Common myeloid progenitor, CD34-positive (primary cell): ENCODE measurements at regions not wholly inside any gene's neighbourhood (a gene's known extent, or its start where the extent isn't known, plus 50 kb on each side); places are given as distances from the start of the nearest gene placed in this dataset.

Experiments
- CTCF ChIA-PET: fragments of 350-600 bp; sonication (Branson Sonifier 250); formaldehyde crosslinking; loops from one replicate; lab custom pipeline; 2021; ENCODE audit warnings: antibody characterized with exemption; lab: Charles Lee
- POLR2A ChIA-PET: fragments of 350-600 bp; sonication (Branson Sonifier 250); formaldehyde crosslinking; loops from one replicate; lab custom pipeline; 2021; ENCODE audit warnings: antibody characterized with exemption; lab: Charles Lee
- DNase-seq, 3 donors: peaks; one replicate each; pipeline versions ENCODE4 v3.0.0 to v3.0.0-alpha.2; 2013
- H3K27ac ChIP-seq, 2 experiments: 1 replicate in 1 of 2; 2 replicates in 1 of 2; pipeline ENCODE4 v1.7.0; 2013; ENCODE audit warnings: inconsistent platforms in 2 of 2, low read length in 2 of 2, mild to moderate bottlenecking in 2 of 2, low read depth in 1 of 2, moderate library complexity in 1 of 2; ENCODE audit not compliant: severe bottlenecking in 2 of 2, insufficient read depth in 1 of 2, poor library complexity in 1 of 2
- H3K27me3 ChIP-seq, 5 experiments: replicated peaks in 2 of 5; 1 replicate in 3 of 5; 2 replicates in 2 of 5; pipeline versions ENCODE4 v1.6.1 to v1.7.0; 2013; ENCODE audit warnings: low read length in 4 of 5, mild to moderate bottlenecking in 2 of 5, moderate library complexity in 2 of 5, inconsistent platforms in 1 of 5; ENCODE audit not compliant: insufficient read depth in 5 of 5, control insufficient read depth in 4 of 5
- H3K36me3 ChIP-seq, 4 experiments: 1 replicate in 2 of 4; 2 replicates in 2 of 4; pipeline versions ENCODE4 v1.6.1 to v1.7.0; 2013; ENCODE audit warnings: low read length in 3 of 4, control low read depth in 1 of 4, mild to moderate bottlenecking in 1 of 4; ENCODE audit not compliant: control insufficient read depth in 4 of 4, insufficient read depth in 4 of 4
- H3K4me1 ChIP-seq, 4 experiments: 1 replicate in 3 of 4; 2 replicates in 1 of 4; pipeline versions ENCODE4 v1.6.1 to v1.7.1; 2013; ENCODE audit warnings: low read length in 3 of 4, mild to moderate bottlenecking in 3 of 4, control low read depth in 1 of 4, inconsistent platforms in 1 of 4, moderate library complexity in 1 of 4; ENCODE audit not compliant: control insufficient read depth in 4 of 4, insufficient read depth in 4 of 4; ENCODE audit errors: control extremely low read depth in 1 of 4
- H3K4me3 ChIP-seq, 7 experiments: 1 replicate in 4 of 7; 2 replicates in 3 of 7; pipeline versions ENCODE4 v1.5.1 to v1.7.0; 2013; ENCODE audit warnings: mild to moderate bottlenecking in 7 of 7, low read length in 6 of 7, moderate library complexity in 6 of 7, inconsistent platforms in 2 of 7, low read depth in 2 of 7, control low read depth in 1 of 7; ENCODE audit not compliant: insufficient read depth in 4 of 7, control insufficient read depth in 1 of 7; ENCODE audit errors: extremely low read depth in 1 of 7
- H3K9me3 ChIP-seq, 5 experiments: 1 replicate in 4 of 5; 2 replicates in 1 of 5; pipeline versions ENCODE4 v1.6.1 to v1.7.1; 2013; ENCODE audit warnings: low read length in 4 of 5, mild to moderate bottlenecking in 2 of 5, inconsistent platforms in 1 of 5, low read depth in 1 of 5, moderate library complexity in 1 of 5; ENCODE audit not compliant: control insufficient read depth in 4 of 5, insufficient read depth in 2 of 5; ENCODE audit errors: control extremely low read depth in 1 of 5
- WGBS: methylation state at CpG from one replicate; pipeline ENCODE4 v1.1.5; 2013; ENCODE audit not compliant: insufficient coverage; 5-methylcytosine and 5-hydroxymethylcytosine counted together

DNA sequence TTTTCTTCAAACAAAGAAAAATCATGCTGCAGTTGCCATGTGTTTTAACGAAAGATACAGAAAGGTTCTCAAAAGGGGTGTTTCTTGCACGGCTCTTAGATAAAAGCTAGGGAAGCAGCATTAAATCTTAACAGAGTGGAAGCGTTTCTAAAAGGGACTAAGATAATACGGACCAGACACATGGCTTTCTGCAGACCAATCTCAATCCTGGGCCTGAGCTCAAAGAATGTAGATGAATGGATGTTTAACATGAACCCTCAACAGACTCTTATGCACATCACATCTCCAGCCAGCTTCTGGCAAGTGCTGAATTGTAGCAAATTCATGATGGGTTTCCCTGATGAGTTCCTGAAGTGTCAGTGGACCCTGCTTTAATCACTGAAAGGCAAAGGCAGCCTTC is 80.2 kb upstream of the COX10 start:
- POLR2A ChIA-PET = no interaction called here
- Histone ChIP-seq H3K27ac (no peak overlapping the region), H3K27me3 (no peaks in the 10 kb centered on the region), H3K4me1 (peaks cover 0 to 7% (median 2%) of the 10 kb centered on the region in 4 experiments), H3K9me3 (no peaks in the 10 kb centered on the region), H3K4me3 (no peak overlapping the region), H3K36me3 (no peaks in the 10 kb centered on the region)
- no peak for DNase-seq
- CTCF ChIA-PET = no interaction called here
- 95% methylated on average over 2 of the region's 4 CpGs for WGBS

DNA sequence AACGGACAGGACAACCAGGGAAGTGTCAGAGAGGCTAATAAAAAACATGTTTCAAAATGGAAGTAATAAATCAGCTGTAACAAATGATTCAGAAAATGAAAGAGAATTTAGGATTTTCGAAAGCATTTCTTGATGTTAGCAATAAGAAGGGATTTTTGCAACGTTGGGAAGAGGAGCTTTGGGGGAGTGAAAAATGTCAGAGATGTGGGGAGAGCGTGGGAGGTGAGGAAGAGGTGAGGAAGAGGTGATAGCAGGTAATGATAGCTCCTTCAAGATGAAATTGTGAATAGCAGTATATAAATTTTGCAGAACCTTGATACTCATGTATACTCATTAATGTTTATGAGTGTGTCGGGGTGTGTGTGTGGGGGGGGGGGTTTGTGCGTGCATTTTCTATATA is 76.2 kb upstream of the COX10 start:
- WGBS = 97% methylated on average over 3 of the region's 6 CpGs
- CTCF ChIA-PET = no interaction called here
- POLR2A ChIA-PET = no interaction called here

DNA sequence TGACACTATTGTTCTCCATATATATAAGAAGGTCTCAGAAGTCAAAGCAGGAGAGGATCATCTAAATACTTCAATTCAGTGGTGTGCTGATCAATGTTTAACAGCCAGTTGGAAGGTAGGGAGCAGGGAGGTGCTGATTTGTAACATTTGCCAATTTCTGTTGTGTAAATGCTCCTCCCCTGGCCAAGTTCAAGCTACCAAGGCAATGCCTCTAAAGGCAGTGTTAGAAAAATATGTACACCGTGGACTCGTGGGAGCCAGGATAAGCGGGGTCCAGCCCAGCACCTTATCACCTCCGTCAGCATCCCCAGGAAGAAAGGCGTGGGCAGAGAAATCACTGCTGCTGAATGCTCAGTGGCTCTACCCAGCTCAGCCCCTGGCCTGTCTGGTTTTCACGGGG is 75.3 kb upstream of the COX10 start:
- Histone ChIP-seq H3K27me3 (no peaks in the 10 kb centered on the region), H3K9me3 (no peaks in the 10 kb centered on the region), H3K4me1 (no peaks in the 10 kb centered on the region), H3K36me3 (no peaks in the 10 kb centered on the region), H3K4me3 (no peak overlapping the region), H3K27ac (no peak overlapping the region)
- POLR2A ChIA-PET = no interaction called here
- WGBS = 97% methylated on average over 6 of the region's 6 CpGs
- DNase-seq = no peak
- CTCF ChIA-PET = no interaction called here

More for the DNA sequence above, 76.2 kb upstream of the COX10 start:
- H3K27ac ChIP-seq = no peak overlapping the region
- no peaks in the 10 kb centered on the region for H3K9me3 ChIP-seq
- no peak overlapping the region for H3K4me3 ChIP-seq
- no peak for DNase-seq
- H3K4me1 ChIP-seq = no peaks in the 10 kb centered on the region
- H3K36me3 ChIP-seq = no peaks in the 10 kb centered on the region
- no peaks in the 10 kb centered on the region for H3K27me3 ChIP-seq

DNA sequence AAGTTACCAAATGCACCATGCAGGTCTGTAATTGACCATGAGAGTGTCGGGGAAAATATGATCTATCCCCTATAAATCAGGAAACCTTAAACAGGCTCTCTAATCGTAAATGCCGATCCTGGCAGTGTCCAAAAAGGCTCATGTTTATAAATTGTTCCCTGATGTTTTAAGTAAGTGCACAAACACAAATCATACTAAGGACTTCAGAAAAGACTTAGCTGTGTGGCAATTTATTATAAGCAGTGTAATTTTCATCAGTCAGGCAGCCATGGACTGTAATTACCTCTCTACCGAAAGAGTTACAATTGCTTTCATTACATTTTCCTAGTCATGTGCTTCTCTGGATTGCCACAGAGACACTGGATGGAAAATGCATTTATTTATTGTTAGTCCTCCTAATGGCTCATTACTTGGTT is 73.4 kb upstream of the COX10 start:
- no peaks in the 10 kb centered on the region for H3K27me3 ChIP-seq
- H3K4me1 ChIP-seq = no peaks in the 10 kb centered on the region
- H3K9me3 ChIP-seq = peaks cover 0 to 2% (median 0%) of the 10 kb centered on the region in 5 experiments
- CTCF ChIA-PET = no interaction called here
- no peak overlapping the region for H3K27ac ChIP-seq
- POLR2A ChIA-PET = no interaction called here
- DNase-seq = no peak
- no CpG with 5 or more reads among the region's 4 CpGs for whole genome bisulfite sequencing
- no peaks in the 10 kb centered on the region for H3K36me3 ChIP-seq
- H3K4me3 ChIP-seq = no peak overlapping the region

DNA sequence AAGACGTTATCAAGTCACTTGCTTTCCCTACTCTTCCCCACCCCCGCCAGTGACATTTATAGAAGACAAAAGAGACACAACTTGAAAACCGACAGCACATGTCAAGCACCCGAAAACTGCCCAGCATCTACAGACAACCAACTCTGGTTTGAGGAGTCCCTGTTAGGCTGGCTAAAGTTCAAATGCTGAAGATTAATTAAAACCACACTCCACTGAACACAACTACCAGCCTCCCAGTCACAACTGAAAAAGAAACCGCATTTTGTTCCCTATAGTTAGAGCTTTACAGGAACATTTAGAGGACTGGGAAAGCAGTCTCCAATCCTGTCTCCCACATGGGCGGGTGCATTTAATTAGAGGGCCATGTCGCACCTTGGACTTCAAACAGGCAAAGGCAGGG is 73.0 kb upstream of the COX10 start:
- CTCF ChIA-PET = no interaction called here
- Histone ChIP-seq H3K36me3 (no peaks in the 10 kb centered on the region), H3K9me3 (peaks cover 0 to 2% (median 0%) of the 10 kb centered on the region in 5 experiments), H3K4me3 (no peak overlapping the region), H3K27me3 (no peaks in the 10 kb centered on the region), H3K4me1 (no peaks in the 10 kb centered on the region), H3K27ac (no peak overlapping the region)
- POLR2A ChIA-PET = no interaction called here
- 96% methylated on average over 4 of the region's 7 CpGs for WGBS
- no peak for DNase-seq

DNA sequence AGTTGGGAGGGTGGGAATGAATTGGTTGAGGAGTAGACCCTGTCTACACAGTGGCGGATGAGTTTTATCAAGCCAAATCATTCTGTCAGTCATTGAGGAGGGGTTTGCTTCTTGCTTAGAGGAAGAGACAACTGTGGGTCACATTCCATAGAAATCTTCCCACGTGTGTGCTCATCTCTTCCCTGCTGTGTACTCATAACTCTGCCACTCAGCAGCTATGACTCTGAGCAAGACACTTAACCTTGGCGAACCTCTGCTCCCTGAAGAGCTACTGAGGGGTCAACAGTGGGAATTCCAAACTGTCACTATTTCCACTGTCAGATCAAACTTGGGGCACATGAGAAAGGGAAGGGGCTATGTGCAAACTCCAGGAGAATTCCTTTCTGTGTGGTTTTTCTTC is 72.6 kb upstream of the COX10 start:
- ChIA-PET CTCF (no interaction called here), POLR2A (no interaction called here)
- H3K9me3 ChIP-seq = peaks cover 0 to 6% (median 0%) of the 10 kb centered on the region in 5 experiments
- no peak overlapping the region for H3K27ac ChIP-seq
- no peaks in the 10 kb centered on the region for H3K4me1 ChIP-seq
- H3K27me3 ChIP-seq = no peaks in the 10 kb centered on the region
- no peaks in the 10 kb centered on the region for H3K36me3 ChIP-seq
- H3K4me3 ChIP-seq = no peak overlapping the region
- no peak for DNase-seq
- 72% methylated on average over 2 of the region's 3 CpGs for WGBS

DNA sequence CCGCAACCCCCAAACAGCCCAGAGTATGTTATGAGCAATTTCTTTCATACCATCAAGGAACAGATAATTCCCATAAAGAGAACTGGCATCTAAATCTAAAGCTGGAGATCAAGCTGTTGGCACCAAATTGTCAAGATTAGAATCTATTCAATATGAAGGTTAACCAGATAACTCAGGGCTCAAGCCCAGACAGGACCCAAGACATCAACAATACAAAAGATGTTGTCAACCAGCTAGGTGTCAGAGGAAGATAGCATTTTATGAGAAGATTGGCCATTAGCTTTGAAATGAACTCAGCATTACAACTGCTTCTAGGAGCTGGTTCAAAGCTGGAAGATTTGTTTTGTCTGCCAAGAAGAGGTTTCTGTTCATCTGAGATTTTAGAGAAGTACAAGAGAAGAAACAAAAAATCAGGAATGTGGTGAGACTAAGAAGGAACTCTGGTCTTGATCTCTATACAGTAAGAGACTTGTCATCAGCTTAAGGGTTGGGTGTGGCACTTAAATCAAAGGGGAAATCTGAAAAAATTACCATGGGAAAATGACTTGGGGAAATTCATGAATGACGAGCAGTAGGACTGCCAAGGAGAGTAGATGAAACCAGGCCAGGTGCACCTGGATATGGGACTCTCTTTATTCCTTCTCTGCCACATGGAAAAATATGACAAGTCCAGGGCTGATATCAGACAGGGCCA is 64.2 kb upstream of the COX10 start:
- no peaks in the 10 kb centered on the region for H3K4me1 ChIP-seq
- H3K4me3 ChIP-seq = no peak overlapping the region
- ChIA-PET CTCF (no interaction called here), POLR2A (no interaction called here)
- H3K9me3 ChIP-seq = peaks cover 0 to 4% (median 0%) of the 10 kb centered on the region in 5 experiments
- no peak for DNase-seq
- H3K27me3 ChIP-seq = no peaks in the 10 kb centered on the region
- WGBS = 100% methylated on average over 1 of the region's 2 CpGs
- no peaks in the 10 kb centered on the region for H3K36me3 ChIP-seq
- H3K27ac ChIP-seq = no peak overlapping the region
